HG02588 (cell line): ENCODE measurements at regions not wholly inside any gene's neighbourhood (a gene's known extent, or its start where the extent isn't known, plus 50 kb on each side); places are given as distances from the start of the nearest gene placed in this dataset.

Source experiments
- ATAC-seq: cut with Tn5 transposase; IDR thresholded peaks from one replicate; pipeline ENCODE4 v1.9.1; 2021; ENCODE audit warnings: mild to moderate bottlenecking, moderate library complexity; ENCODE audit not compliant: unreplicated experiment

DNA sequence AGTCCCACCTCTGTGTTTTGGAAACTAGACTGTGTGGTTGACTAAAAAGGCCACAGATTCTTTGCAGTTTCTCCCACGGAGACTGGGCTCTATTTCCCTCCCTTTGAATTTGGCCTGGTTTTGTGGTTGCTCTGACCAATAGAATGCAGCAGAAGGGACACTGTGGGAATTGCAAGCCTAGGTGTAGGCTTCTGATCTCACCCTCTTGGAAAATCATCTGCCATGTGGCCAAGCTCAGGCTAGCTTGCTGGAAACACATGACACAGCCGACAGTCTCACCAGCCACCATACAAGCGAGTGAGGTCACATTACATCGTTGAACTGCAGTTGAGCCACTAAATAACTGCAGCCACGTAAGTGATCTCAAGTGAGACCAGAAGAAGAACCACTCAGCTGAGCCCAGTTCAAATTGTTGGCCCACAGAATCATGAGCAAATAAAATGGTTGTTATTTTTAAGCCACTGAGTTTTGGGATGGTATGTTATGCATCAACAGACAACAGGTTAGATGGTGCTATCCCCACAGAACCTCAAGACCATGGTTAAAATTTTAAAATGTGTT is 319.1 kb upstream of the MEX3C start:
- no peak for ATAC-seq

DNA sequence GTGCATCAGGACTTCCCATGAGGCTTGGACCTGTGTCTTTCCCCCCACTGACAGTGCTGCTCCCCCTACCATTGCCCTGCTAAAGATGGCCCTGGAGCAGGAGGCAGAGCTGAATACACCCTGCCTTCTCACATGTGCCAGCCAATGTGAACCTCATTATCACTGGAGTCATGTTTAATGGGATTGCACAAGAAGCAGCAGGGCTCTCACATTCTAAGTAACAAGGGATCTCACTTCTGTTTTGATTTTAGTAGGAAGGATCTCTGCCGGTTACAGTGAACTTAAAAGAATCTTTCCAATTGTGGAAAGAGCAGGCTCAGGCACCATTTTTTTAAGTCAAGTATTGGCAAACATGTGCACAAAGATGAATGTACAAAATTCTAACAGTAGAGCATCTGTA is 322.1 kb upstream of the MEX3C start:
- no peak for ATAC-seq

DNA sequence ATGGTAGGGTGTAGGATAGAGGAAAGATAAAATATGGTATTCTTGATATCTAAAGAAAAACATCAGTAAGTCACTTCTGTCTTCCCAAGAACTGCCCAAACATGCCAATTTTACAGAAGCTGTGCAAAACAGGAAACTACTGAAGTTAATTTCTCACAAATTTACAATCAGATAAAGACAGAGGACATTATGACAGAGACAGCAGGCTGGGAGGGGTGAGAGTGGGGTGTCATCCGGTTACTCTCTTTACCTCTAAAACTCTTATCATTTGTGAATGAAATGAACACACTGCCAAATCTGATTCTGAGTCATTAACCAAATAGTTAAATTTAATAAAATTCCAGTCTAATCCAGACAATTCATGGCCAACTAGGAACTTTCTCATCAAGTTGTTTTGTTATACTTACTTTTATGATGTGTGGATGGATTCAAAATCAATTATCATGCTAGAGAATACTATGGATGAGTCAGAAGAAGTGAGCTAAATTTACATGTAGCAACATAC is 323.2 kb upstream of the MEX3C start:
- no peak for ATAC-seq

DNA sequence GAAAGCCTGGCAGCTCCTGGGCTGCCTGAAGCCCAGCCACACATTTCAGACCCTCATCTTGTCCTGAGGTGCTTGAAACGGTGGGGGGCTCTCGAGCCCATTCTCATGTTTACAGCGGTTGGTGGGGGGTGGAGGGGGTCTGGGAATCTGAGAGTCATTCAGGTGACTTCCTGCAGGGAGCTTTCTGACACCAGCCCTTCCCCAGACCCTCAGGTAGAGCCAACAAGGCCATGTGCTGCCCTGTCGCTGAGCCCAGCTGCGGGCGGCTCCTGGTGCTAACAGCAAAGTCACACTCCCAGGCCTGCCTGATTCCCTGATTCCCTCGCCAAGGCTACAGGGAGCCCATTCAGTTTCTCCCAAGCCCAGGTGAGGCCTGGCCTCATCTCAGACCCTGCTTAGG is 324.9 kb upstream of the MEX3C start:
- no peak for ATAC-seq

DNA sequence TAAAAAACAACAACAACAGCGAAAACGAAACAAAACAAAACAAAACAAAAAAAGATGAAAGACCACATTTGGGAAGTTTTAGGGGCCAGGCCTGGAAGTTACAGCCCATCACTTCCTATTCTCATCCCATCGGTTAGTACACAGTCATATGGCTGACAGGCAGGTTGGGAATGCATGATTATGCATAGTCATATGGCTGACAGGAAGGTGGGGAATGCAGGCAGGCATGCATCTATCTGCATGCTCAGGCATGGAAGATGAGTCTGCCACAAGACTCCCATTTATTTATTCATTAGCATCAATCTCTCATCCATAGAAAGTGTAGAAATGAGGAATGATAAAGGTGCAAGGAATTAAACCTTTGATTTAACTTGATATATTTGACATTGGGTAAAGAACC is 325.3 kb upstream of the MEX3C start:
- ATAC-seq, result no peak

DNA sequence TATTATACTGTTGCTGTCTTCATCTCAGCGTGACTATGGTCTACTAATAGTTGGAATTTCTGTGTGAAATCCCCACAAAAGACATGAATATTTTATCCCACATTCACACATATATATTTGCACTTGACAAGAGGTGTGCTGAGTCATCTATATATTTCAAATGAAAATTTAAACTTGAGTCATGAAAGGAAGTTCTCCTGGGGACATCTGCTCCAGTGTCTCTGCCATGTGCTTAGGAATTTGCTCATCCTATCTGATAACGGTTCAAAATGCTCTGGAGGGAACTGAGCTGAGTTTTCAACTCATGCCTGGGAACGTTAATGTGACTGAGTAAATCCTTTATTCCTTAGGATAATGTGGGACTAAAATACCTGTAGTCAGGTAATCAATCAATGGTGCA is 326.2 kb upstream of the MEX3C start:
- no peak for ATAC-seq

DNA sequence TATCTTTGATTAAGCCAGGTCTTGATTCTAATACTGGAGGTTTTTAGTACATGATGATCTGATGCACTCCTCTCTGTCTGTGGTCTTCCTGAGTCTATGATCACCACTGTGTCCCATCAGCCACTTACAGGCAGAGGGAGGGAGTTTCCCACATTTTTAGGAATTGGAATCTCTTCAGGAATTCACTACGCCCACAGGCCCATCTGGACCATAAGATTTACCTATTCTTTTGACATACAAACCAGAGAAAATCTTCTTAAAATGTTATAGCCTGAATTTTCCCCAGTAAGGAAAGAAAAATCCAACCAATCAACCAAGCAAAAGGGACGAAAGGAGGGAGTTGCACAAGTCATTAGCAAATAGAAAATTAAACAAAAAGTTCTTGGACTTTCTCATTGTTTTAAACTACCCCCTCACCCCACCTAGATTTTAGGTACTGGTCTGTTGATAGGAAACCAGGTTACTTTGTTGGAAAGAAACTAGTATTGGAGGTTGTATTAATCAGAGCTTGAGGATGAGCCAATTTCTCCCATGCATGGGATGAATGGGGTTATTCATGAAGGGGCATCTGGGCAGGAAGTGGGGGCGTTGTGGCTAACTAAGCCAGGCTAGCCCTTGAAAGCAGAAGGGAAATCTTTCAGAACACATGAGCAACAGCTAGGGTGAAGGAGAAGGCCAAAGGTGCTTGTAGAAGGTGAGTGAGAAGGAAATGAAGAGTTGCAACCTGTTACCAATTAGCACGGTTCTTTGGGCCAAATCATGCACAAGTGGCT is 328.2 kb upstream of the MEX3C start:
- ATAC-seq, result no peak

DNA sequence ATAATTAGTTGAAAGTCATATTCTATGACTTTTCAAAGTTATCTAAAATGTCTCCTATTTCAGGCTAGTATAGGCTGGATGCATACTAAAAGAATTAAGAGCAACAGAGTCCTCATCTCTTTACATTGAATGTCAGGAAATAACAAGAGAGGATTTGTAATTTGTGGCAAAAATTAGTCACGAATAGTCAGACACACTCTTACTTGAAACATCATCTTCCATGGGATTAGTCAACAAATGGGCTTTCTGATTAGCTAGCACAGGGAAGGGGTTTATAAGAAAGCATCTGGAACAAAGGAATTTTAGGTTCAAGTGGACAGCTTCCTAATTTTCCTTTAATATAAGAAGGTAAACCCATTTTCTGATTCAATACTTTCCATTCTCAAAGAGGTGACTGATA is 330.3 kb upstream of the MEX3C start:
- no peak for ATAC-seq

DNA sequence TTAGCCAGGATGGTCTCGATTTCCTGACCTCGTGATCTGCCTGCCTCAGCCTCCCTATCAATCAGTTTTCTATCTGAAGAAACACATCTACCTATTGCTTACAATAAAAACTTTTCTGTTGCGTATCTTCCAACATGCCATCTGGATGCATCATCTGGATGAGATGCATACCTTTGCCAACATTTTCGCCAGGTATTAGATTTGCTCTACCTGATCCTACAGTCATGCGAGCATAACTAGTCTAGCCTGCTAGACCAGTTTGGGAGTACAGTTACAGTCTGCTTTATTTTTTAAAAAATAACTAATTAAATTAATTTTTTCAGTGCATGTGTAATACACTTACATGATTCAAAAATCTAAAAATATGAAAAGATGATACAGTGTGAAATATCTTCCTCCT is 334.0 kb upstream of the MEX3C start:
- ATAC-seq, result no peak

DNA sequence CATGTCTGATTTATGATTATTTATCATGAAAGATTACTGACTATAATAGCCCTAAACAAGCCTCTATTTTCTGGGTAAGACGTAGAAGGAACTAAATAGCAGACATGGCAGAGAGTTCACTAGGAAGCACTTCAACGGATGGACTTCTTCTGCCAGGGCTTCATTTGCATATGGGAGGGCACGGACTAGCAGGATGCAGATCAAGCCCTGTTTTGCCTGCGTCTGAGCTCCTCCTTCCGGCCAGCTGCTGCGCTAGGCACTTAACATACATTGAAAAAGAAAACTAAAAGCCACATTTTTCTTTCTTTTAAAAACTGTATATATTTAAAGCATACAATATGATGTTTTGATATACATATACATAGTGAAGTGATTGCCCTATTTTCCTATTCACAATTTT is 340.0 kb upstream of the MEX3C start:
- peak; percentile 98 for ATAC-seq

DNA sequence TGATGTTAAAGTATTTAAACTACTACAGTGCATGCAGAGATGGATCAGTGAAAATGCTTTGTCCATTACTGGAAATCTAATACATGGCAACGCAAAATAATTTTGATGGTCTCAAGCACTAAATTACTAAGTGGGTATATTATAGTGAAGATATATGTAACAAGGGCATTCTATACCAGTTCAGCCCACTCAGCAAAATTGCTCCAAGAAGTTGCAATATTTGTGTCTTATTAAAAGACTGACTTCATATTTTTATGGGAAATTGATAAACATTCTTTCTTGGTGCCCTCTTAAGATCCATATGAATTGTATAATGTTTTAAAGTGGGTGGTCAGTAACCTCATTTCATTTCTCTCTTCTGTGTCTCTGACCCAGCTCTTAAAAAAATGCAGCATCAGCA is 343.1 kb upstream of the MEX3C start:
- ATAC-seq, result no peak

DNA sequence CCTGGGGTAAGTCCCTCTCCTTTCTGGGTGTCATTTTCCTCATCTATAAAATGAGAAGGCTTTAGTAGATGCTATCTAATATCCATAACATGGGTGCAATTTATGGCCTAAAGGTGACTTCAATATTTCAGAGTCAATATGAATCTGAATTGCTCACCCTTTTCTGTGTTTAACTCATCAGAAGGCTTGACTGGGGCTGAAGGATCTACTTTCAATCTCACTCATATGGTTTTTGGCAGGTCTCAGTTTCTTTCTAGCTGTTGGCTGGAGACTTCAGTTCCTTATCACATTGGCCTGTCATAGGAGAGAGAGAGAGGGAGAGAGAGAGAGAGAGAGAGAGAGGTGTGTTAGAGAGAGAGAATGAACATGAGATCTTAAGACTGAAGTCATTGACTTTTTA is 343.7 kb upstream of the MEX3C start:
- ATAC-seq, result no peak

DNA sequence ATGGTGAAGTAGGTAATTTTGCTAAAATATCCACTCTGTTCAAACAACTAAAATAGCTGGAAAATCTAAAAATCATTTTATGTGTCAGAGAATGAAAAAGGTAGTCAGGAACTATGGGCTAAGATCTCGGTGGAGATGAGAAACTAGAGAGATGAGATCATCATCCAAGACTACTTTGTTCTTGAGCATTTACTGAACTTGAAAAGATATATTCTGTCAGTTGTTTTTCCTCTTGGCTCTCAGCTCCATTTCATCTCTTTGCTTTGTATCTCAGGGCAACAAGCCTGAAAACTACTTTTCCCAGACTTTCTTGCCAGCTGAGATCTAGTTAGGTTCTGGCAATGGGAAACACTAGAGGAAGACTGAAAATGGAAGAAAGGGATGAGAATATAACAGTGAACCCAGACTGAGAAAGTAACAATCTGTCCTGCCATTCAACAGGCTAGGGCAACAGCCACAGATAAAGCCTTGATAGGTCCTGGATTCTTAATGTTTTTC is 346.2 kb upstream of the MEX3C start:
- ATAC-seq, result no peak

DNA sequence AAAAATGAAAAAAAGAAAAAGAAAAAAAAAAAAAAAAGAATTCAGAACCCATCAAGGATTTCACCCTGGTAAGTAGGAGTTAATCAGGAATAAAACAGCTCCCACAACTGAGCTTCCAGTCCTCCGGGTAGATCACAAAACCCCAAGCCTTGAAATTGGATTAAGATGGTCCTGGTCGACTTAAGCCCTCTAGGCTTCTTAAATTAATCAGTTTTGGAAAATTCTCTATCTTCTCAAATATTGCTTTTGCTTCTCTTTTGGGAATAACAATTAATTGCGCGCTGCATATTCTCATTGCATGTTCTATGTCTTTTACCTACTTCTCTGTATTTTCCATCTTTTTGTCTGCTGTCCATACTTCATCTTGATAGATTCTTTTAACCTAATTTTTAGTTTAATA is 348.0 kb upstream of the MEX3C start:
- ATAC-seq, result no peak

DNA sequence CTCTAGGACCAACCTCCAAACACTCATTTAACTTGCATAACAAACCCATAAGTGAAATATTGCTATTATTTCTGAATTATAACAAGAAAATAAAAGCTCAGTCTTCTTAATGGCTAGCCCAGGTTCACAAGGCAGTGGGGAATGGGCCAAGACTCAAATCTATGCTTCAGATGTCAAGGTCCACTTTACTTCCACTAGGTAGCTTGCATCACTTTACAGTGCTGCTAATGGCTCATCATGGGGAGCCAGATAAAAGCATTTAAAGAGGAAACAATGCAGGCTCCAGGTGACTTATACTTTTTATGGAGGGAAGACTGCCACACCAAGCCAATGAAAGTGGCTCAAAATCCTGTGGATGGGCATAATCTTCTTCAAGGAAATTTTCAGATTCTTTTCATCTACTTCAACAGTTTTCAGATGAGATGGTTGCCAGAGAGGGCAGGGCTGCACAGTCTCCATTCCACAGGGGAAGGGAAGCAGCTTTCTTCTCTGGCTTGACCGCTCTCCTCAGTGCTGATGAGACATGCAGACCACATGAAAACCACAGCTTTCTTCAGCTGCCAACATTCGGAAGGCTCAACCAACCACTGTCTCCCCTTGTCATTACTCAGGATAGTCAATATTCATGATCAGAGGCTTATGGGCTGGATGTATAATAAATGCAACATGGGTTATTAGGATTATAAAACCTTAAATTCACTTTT is 361.9 kb upstream of the MEX3C start:
- no peak for ATAC-seq

DNA sequence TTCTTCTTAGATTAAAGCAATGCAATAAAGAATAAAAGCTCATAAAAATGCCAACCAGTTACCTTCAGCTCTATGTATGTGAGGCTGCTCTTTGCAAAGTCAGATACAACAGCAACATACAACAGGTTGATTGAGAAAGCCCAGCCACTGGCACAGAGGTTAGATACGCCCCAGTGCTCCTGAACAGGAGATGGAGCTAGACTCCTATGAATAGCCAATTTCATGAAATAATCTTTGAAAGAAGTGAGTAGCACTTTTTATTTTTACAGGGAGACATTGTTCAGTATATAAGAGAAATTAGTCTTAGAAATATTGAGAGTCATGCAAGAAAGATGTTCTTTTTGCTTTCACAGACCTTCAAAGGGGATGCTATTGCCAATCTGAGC is 362.4 kb upstream of the MEX3C start:
- no peak for ATAC-seq

DNA sequence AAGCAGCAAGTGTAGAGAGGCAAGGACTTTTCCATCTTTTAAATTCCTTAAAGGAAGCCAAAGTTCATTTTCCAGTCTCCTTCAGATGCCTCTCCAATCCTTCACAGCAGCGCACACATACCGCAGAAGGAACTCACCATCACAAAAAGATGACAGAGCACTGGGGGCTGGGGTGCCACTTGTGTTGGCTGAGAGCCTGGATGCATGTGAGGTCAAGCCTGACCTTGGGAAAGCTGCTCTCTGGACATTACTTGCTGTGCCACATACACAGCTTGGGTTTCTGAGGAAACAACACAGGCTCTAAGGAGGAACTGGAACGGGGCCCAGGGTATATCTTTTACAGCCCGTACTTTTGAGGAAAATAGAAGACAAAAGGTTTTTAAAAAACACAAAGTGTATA is 364.3 kb upstream of the MEX3C start:
- no peak for ATAC-seq

DNA sequence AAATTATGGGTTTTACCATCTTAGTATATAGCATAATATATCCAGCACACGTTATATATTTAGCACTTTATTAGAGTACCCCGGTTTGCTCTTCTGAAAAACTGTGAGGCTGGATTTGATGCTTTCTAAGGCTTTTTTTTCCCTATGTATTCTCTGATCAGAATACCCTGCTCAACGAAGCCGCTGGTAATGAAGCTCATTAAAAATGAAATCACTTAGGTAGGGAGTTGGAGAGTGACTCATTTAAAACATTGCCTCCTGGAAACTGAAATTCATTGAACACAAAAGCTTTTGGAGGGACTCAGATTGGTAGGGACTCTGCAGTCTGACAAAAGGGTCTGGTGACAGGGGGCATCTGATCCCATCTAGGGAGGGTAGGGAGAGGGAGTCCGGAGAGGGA is 365.4 kb upstream of the MEX3C start:
- no peak for ATAC-seq

DNA sequence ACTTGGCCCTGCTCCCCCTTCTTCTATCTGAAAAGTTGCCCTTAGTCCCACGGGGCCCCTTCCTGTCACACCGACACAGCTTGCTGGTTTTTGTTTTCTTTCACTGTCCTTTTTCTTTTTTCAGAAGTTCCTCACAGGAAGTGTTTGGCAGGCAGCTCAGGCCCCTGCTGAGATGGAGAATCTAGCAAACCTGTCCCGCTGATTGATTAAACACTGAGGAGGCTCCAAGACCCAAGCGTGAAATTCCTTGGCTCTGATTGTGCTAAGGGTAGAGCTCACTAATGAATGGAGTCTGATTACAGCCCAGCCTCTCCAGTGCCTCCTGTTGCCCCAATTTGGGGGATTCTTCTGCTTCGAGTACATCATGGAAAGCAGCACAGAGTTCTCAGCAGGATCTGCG is 365.9 kb upstream of the MEX3C start:
- no peak for ATAC-seq

DNA sequence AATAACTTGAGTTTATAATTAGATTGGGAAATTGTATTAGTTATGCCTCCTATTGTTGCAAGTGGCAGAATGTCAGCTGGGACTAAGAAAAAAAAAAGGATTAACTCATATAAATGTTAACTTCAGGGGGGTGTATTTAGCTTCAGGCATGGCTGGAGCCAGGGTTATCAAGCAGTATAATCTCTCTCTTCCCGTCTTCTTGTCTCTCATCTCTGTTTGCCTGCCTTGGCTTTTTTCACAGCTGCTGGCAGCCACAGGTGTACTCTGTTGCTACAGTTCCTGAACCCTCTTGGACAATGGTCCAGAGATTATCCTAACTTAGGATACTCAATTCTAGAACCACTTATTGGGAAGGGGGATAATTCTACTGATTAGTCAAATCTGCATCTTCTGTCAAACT is 370.7 kb upstream of the MEX3C start:
- no peak for ATAC-seq

DNA sequence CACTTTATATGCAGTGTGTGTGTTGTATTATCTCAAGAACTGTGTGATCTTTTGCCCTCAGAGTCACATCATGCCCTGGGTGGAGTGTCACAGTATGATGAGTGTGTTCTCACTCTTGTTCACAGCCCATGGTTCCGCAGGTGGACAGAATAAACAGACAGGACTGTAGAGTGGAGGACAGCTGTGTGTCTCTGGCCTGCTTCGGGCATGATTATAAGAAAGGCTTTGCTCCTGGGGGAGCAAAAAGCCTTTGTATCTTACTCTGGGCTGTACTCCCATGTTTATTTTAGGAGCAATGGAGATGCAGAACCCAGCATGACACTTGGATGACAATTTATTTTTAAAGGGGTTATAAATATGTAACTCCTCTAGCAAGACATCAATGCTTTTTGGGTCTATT is 371.7 kb upstream of the MEX3C start:
- no peak for ATAC-seq

DNA sequence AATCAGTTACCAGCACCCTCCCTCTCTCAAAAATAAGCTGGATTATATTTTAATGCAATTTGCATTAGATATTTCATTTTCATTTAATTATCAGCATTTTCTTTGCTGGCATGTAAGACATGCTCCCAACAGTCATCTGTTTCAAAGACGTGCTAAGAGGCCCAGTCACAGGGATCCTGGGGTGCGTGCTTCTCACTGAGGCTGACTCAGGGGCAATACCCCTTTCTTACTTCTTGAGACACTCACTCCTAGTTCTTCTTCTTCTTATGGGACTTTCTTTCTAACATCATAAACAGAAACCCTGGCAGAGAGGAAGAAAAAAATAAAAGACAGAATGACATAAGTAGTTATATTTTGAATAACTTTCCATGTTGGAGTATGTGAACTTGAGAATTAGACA is 372.1 kb upstream of the MEX3C start:
- ATAC-seq, result no peak
